ENCODE measurements at regions not wholly inside any gene's neighbourhood (a gene's known extent, or its start where the extent isn't known, plus 50 kb on each side); places are given as distances from the start of the nearest gene placed in this dataset.

DNA sequence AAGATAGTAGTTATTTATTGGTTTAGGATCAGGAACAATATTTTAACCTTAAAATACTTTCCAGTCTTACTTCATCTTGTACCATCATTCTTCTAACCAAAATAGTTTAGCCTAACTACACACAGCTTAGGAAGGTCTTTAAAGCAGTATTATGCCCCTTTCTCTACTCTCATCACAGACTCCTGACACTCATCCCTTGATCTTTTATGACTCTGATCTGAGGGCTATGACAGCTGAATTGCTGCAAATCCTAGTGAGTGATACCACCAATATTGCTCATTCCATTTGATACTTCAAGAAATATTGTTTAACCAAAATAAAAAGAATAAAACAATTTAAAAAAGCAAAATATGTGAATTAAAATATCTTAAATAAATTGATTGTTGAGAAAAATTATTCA is 746.6 kb upstream of the ACO1 start:
- no peaks in the 10 kb centered on the region for H3K36me3 Mint-ChIP-seq (ENCODE audit: unreplicated experiment)
- no peak overlapping the region for H3K27ac Mint-ChIP-seq (ENCODE audit: unreplicated experiment)
- H3K9me3 Mint-ChIP-seq (ENCODE audit: unreplicated experiment): no peaks in the 10 kb centered on the region
- H3K4me3 Mint-ChIP-seq (ENCODE audit: unreplicated experiment): no peak overlapping the region
- no peak for DNase-seq
- TF ChIP-seq, protein P1, sequence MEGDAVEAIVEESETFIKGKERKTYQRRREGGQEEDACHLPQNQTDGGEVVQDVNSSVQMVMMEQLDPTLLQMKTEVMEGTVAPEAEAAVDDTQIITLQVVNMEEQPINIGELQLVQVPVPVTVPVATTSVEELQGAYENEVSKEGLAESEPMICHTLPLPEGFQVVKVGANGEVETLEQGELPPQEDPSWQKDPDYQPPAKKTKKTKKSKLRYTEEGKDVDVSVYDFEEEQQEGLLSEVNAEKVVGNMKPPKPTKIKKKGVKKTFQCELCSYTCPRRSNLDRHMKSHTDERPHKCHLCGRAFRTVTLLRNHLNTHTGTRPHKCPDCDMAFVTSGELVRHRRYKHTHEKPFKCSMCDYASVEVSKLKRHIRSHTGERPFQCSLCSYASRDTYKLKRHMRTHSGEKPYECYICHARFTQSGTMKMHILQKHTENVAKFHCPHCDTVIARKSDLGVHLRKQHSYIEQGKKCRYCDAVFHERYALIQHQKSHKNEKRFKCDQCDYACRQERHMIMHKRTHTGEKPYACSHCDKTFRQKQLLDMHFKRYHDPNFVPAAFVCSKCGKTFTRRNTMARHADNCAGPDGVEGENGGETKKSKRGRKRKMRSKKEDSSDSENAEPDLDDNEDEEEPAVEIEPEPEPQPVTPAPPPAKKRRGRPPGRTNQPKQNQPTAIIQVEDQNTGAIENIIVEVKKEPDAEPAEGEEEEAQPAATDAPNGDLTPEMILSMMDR (IDR thresholded peaks at IDR 0.05; ENCODE audit: partially characterized antibody, unreplicated experiment): no peak
- H3K4me1 Mint-ChIP-seq (ENCODE audit: low read depth, unreplicated experiment): peaks cover 6% of the 10 kb centered on the region
- no peaks in the 10 kb centered on the region for H3K27me3 Mint-ChIP-seq (ENCODE audit: unreplicated experiment)

DNA sequence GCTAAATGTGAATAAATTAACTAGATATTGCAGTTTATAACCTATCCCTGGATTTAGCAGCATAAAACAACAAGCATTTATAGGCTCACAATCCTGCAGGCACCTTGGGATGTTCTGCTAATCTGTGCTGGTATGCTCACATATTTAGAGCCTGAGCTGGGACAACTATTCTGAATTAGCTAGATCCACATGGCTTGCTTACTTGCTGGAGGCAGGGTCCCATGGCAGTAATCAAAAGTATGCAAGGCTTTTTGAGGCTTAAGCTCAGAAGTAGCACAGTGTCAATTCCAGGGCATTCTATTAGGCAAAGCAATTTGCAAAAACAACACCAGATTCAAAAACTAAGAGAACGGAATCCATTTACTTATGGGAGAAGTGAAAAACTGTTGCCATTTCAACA is 745.0 kb upstream of the ACO1 start:
- Mint-ChIP-seq H3K27me3 (ENCODE audit: unreplicated experiment) (no peaks in the 10 kb centered on the region), H3K9me3 (ENCODE audit: unreplicated experiment) (no peaks in the 10 kb centered on the region), H3K4me3 (ENCODE audit: unreplicated experiment) (no peak overlapping the region), H3K27ac (ENCODE audit: unreplicated experiment) (no peak overlapping the region), H3K4me1 (ENCODE audit: low read depth, unreplicated experiment) (peaks cover 6% of the 10 kb centered on the region), H3K36me3 (ENCODE audit: unreplicated experiment) (no peaks in the 10 kb centered on the region)
- no peak for DNase-seq
- TF ChIP-seq, protein P1 (IDR thresholded peaks at IDR 0.05; ENCODE audit: partially characterized antibody, unreplicated experiment): no peak

- H3K27me3 Mint-ChIP-seq (ENCODE audit: unreplicated experiment): no peaks in the 10 kb centered on the region
- no peaks in the 10 kb centered on the region for H3K36me3 Mint-ChIP-seq (ENCODE audit: unreplicated experiment)
- H3K27ac Mint-ChIP-seq (ENCODE audit: unreplicated experiment): no peak overlapping the region
- no peak for DNase-seq
- H3K4me1 Mint-ChIP-seq (ENCODE audit: low read depth, unreplicated experiment): no peaks in the 10 kb centered on the region
- no peak overlapping the region for H3K4me3 Mint-ChIP-seq (ENCODE audit: unreplicated experiment)
- TF ChIP-seq, protein P1 (IDR thresholded peaks at IDR 0.05; ENCODE audit: partially characterized antibody, unreplicated experiment): no peak
- H3K9me3 Mint-ChIP-seq (ENCODE audit: unreplicated experiment): no peaks in the 10 kb centered on the region
Measured at GRCh38 chr9:31669311-31669710, 715.1 kb upstream of the ACO1 start.

DNA sequence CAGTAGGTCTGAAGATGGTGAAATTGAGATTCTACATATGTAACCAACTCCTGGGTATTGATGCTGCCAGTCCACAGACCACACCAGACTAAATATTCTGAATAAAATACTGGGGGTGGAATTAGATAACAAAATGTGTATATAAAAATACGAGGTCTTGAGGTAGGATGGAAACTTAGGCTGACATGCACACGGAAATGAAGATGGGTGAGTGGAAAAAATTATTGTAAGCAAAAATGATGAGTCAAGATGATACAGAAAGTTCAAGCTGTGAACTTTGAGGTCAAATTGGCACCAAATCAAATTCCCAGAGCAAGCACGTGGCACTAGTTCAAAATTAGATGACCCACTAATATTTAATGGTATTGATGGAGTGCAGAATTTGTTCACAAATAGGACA is 713.4 kb upstream of the ACO1 start:
- H3K9me3 Mint-ChIP-seq (ENCODE audit: unreplicated experiment): no peaks in the 10 kb centered on the region
- DNase-seq: no peak
- TF ChIP-seq, protein P1 (IDR thresholded peaks at IDR 0.05; ENCODE audit: partially characterized antibody, unreplicated experiment): no peak
- no peaks in the 10 kb centered on the region for H3K36me3 Mint-ChIP-seq (ENCODE audit: unreplicated experiment)
- H3K27ac Mint-ChIP-seq (ENCODE audit: unreplicated experiment): no peak overlapping the region
- H3K27me3 Mint-ChIP-seq (ENCODE audit: unreplicated experiment): no peaks in the 10 kb centered on the region
- H3K4me1 Mint-ChIP-seq (ENCODE audit: low read depth, unreplicated experiment): no peaks in the 10 kb centered on the region
- H3K4me3 Mint-ChIP-seq (ENCODE audit: unreplicated experiment): no peak overlapping the region

- no peaks in the 10 kb centered on the region for H3K4me1 Mint-ChIP-seq (ENCODE audit: low read depth, unreplicated experiment)
- no peaks in the 10 kb centered on the region for H3K9me3 Mint-ChIP-seq (ENCODE audit: unreplicated experiment)
- H3K36me3 Mint-ChIP-seq (ENCODE audit: unreplicated experiment): no peaks in the 10 kb centered on the region
- no peak overlapping the region for H3K4me3 Mint-ChIP-seq (ENCODE audit: unreplicated experiment)
- no peak for DNase-seq
- TF ChIP-seq, protein P1 (IDR thresholded peaks at IDR 0.05; ENCODE audit: partially characterized antibody, unreplicated experiment): no peak
- H3K27ac Mint-ChIP-seq (ENCODE audit: unreplicated experiment): no peak overlapping the region
- H3K27me3 Mint-ChIP-seq (ENCODE audit: unreplicated experiment): no peaks in the 10 kb centered on the region
Measured at GRCh38 chr9:31674264-31674663, 710.2 kb upstream of the ACO1 start.
